Keratinocyte (primary cell): ENCODE measurements at regions not wholly inside any gene's neighbourhood (a gene's known extent, or its start where the extent isn't known, plus 50 kb on each side); places are given as distances from the start of the nearest gene placed in this dataset.

ENCODE experiments used
- DNase-seq: peaks from one replicate; pipeline ENCODE4 v3.0.0-alpha.2; 2011; ENCODE audit warnings: low read depth, missing footprints, low spot score
- FAIRE-seq: peaks from 2 replicates; lab custom pipeline; 2011; peaks lifted over from hg19 to GRCh38; lab: Jason Lieb, UNC
- H2AFZ ChIP-seq: 2 replicates; pipeline ENCODE4 v1.6.0; 2012; ENCODE audit warnings: low read length, control low read depth, inconsistent platforms; ENCODE audit not compliant: control insufficient read depth
- H3K27ac ChIP-seq: 2 replicates; pipeline ENCODE4 v1.5.1; 2011; ENCODE audit warnings: low read length; ENCODE audit not compliant: control insufficient read depth, insufficient read depth
- H3K27me3 ChIP-seq: 3 replicates; pipeline ENCODE4 v1.6.0; 2011; ENCODE audit warnings: low read length; ENCODE audit not compliant: control insufficient read depth, insufficient read depth; ENCODE audit errors: extremely low read depth
- H3K36me3 ChIP-seq, 2 experiments: 2 replicates in 1 of 2; 3 replicates in 1 of 2; pipeline ENCODE4 v1.5.1; 2011; ENCODE audit warnings: low read length in 2 of 2, mild to moderate bottlenecking in 1 of 2; ENCODE audit not compliant: control insufficient read depth in 2 of 2, insufficient read depth in 2 of 2; ENCODE audit errors: extremely low read depth in 1 of 2
- H3K4me1 ChIP-seq: 3 replicates; pipeline ENCODE4 v1.5.1; 2011; ENCODE audit warnings: low read length; ENCODE audit not compliant: control insufficient read depth, insufficient read depth; ENCODE audit errors: extremely low read depth
- H3K4me2 ChIP-seq: 3 replicates; pipeline ENCODE4 v1.6.0; 2011; ENCODE audit warnings: low read depth, low read length; ENCODE audit not compliant: control insufficient read depth, insufficient read depth; ENCODE audit errors: extremely low read depth
- H3K4me3 ChIP-seq, 3 experiments: fragments of 200-600 bp in 1 of 3; sonication (generic) in 1 of 3; 2 replicates in 2 of 3; 3 replicates in 1 of 3; pipeline ENCODE4 v1.5.1; 2011 to 2016; ENCODE audit warnings: low read length in 3 of 3, mild to moderate bottlenecking in 3 of 3, control low read depth in 2 of 3, inconsistent platforms in 1 of 3, low read depth in 1 of 3, mixed read lengths in 1 of 3, mixed run types in 1 of 3, moderate library complexity in 1 of 3; ENCODE audit not compliant: control insufficient read depth in 2 of 3, insufficient read depth in 2 of 3; ENCODE audit errors: extremely low read depth in 1 of 3
- H3K79me2 ChIP-seq: 2 replicates; pipeline ENCODE4 v1.6.0; 2012; ENCODE audit warnings: low read length; ENCODE audit not compliant: control insufficient read depth, insufficient read depth
- H3K9ac ChIP-seq: 3 replicates; pipeline ENCODE4 v1.6.0; 2011; ENCODE audit warnings: low read length; ENCODE audit not compliant: control insufficient read depth, insufficient read depth; ENCODE audit errors: extremely low read depth
- H3K9me1 ChIP-seq: 3 replicates; pipeline ENCODE4 v1.6.0; 2011; ENCODE audit warnings: low read length; ENCODE audit not compliant: control insufficient read depth, insufficient read depth; ENCODE audit errors: extremely low read depth
- H3K9me3 ChIP-seq: 2 replicates; pipeline ENCODE4 v1.5.1; 2012; ENCODE audit warnings: low read depth, low read length; ENCODE audit not compliant: control insufficient read depth
- H4K20me1 ChIP-seq: 3 replicates; pipeline ENCODE4 v1.6.0; 2011; ENCODE audit warnings: low read length; ENCODE audit not compliant: control insufficient read depth, insufficient read depth; ENCODE audit errors: extremely low read depth
- EZH2 ChIP-seq: IDR thresholded peaks from one replicate; pipeline ENCODE4 v1.6.1; 2012; ENCODE audit warnings: inconsistent platforms, mild to moderate bottlenecking, low read length, moderate library complexity
- dilution Hi-C: fragments of 300-500 bp; cut with MboI; formaldehyde crosslinking; loops from one replicate; pipeline ENCODE4 v1.7.0; 2020; ENCODE audit warnings: low sequenced_read_pairs; ENCODE audit not compliant: extremely low pct_ligation_motif_present
- TF ChIP-seq, protein P1 (sequence below), 3 experiments: IDR thresholded peaks in 1 of 3; conservative IDR thresholded peaks in 1 of 3; optimal IDR thresholded peaks in 1 of 3; 2 replicates in 2 of 3; 3 replicates in 1 of 3; pipeline versions ENCODE3 to v1.5.1; 2011; ENCODE audit warnings: low read length in 3 of 3, mild to moderate bottlenecking in 3 of 3, moderate library complexity in 2 of 3, control low read depth in 1 of 3, inconsistent platforms in 1 of 3; ENCODE audit not compliant: insufficient read depth in 2 of 3; ENCODE audit errors: extremely low read depth in 1 of 3

- TF ChIP-seq, protein P1, sequence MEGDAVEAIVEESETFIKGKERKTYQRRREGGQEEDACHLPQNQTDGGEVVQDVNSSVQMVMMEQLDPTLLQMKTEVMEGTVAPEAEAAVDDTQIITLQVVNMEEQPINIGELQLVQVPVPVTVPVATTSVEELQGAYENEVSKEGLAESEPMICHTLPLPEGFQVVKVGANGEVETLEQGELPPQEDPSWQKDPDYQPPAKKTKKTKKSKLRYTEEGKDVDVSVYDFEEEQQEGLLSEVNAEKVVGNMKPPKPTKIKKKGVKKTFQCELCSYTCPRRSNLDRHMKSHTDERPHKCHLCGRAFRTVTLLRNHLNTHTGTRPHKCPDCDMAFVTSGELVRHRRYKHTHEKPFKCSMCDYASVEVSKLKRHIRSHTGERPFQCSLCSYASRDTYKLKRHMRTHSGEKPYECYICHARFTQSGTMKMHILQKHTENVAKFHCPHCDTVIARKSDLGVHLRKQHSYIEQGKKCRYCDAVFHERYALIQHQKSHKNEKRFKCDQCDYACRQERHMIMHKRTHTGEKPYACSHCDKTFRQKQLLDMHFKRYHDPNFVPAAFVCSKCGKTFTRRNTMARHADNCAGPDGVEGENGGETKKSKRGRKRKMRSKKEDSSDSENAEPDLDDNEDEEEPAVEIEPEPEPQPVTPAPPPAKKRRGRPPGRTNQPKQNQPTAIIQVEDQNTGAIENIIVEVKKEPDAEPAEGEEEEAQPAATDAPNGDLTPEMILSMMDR (optimal IDR thresholded peaks at IDR 0.05 in 1 of 3, IDR thresholded peaks at IDR 0.05 in 1 of 3, conservative IDR thresholded peaks at IDR 0.05 in 1 of 3; ENCODE audit: extremely low read depth in 1 of 3, insufficient read depth in 2 of 3, low read length in 3 of 3): no peak
- TF ChIP-seq EZH2: no peak
- Histone ChIP-seq H4K20me1 (no peaks in the 10 kb centered on the region), H3K4me2 (no peak overlapping the region), H3K9me3 (no peaks in the 10 kb centered on the region), H3K9ac (no peak overlapping the region), H3K79me2 (no peaks in the 10 kb centered on the region), H3K4me3 (no peak overlapping the region), H3K36me3 (no peaks in the 10 kb centered on the region), H3K9me1 (no peaks in the 10 kb centered on the region), H3K27me3 (no peaks in the 10 kb centered on the region), H2AFZ (no peak overlapping the region), H3K27ac (no peak overlapping the region), H3K4me1 (no peaks in the 10 kb centered on the region)
- FAIRE-seq (no peak), DNase-seq (no peak)
- dilution Hi-C loops: no loop called here
Observed at GRCh38 chr4:179597301-179597700, 2155.1 kb upstream of the AGA start.

DNA sequence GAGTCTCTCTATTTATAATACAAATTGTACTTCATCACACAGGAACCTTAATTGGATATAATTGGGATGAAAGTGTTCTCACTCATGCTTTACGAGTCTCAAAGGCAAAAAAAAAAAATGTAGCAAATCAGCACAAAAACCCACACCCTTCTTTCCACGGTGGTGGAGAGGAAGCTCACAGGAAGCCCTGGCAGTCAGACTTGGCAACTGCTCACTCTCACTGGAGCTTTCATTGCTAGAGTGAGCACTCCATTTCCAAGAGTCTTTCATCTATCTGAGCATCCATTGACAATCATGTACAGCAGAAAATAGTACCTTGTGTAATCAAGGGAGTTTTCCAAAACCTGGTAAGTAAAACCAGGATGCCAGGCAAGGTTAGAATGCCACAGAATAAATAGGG is 2159.4 kb upstream of the AGA start:
- no peak overlapping the region for H3K9ac ChIP-seq
- no peaks in the 10 kb centered on the region for H3K36me3 ChIP-seq
- H3K9me1 ChIP-seq: no peaks in the 10 kb centered on the region

More for the DNA sequence above, 2159.4 kb upstream of the AGA start:
- Histone ChIP-seq H3K4me1 (no peaks in the 10 kb centered on the region), H4K20me1 (no peaks in the 10 kb centered on the region), H3K4me3 (no peak overlapping the region), H3K27ac (no peak overlapping the region), H3K9me3 (no peaks in the 10 kb centered on the region), H3K4me2 (no peak overlapping the region), H3K79me2 (no peaks in the 10 kb centered on the region), H2AFZ (no peak overlapping the region), H3K27me3 (no peaks in the 10 kb centered on the region)
- FAIRE-seq: no peak
- TF ChIP-seq, protein P1 (optimal IDR thresholded peaks at IDR 0.05 in 1 of 3, IDR thresholded peaks at IDR 0.05 in 1 of 3, conservative IDR thresholded peaks at IDR 0.05 in 1 of 3; ENCODE audit: extremely low read depth in 1 of 3, insufficient read depth in 2 of 3, low read length in 3 of 3): no peak
- TF ChIP-seq EZH2: no peak
- DNase-seq: no peak
- dilution Hi-C loops: no loop called here
